SKM-1 treated with dmso at 0.1 percent for 144 hours (cell line): ENCODE measurements at regions not wholly inside any gene's neighbourhood (a gene's known extent, or its start where the extent isn't known, plus 50 kb on each side); places are given as distances from the start of the nearest gene placed in this dataset.
"Not testable (repeated sequence)": the region's sequence is repeated elsewhere in the genome, so short reads cannot be mapped to it uniquely, and the experiment has no call there.

Experiments
- DNase-seq: peaks from one replicate; lab custom pipeline; 2025; ENCODE audit not compliant: unreplicated experiment; lab: John Stamatoyannopoulos, UW

DNA sequence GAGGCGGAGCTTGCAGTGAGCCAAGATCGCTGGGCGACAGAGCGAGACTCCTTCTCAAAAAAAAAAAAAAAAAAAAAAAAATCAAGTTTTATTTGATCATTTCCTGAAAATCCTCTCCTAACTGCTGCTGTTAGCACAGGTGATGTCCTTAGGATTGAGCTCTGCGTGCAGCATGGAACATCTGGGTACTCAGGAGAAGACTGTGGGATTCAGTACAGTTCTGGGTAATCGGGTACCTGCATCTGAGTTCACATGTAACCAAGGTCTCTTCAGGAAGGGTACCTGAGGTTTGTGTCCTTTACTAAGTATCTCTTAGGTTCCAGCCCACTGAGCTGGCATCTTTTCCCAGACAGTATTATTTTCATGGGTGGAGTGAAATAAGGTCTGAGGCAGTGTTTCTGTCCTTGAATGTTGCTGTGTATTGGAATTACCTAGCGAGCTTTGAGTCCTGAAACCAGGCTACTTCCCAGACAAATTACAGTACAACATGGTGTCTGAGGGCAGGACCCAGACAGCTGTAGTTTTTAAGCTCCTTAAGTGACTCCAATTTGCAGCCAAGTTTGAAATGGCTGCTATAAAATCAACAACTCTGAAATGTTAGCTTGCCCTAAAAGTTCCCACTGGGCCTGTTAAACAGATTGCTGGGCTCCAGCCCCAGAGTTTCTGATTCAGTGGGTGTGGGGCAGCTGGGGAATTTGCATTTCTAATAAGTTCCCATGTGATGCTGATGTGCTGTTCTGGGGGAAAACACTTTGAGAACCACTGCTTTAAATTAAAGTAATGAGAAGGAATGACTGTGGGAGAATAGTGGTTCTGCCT, 120.5 kb downstream of the PMAIP1 start:
- no peak for DNase-seq

- no peak for DNase-seq
These were observed 119.7 kb downstream of the PMAIP1 start for GRCh38 chr18:60019463-60019840.

GRCh38 chr18:60018618-60019462, 119.0 kb downstream of the PMAIP1 start:
- DNase-seq = no peak

DNA sequence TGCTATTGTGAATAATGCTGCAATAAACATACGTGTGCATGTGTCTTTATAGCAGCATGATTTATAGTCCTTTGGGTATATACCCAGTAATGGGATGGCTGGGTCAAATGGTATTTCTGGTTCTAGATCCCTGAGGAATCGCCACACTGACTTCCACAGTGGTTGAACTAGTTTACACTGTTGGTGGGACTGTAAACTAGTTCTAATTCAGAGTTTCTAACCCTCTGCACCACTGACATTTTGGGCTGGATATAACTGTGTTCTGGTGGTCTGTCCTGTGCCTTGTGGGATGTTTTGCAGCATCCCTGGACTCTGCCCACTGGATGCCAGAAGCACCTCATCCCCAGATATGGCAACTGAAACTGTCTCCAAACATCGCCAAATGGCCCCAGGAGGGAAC, 118.3 kb downstream of the PMAIP1 start:
- not testable (repeated sequence) for DNase-seq

- no peak for DNase-seq
These were observed 117.6 kb downstream of the PMAIP1 start for GRCh38 chr18:60017371-60017770.

GRCh38 chr18:60015826-60016225, 116.0 kb downstream of the PMAIP1 start:
- DNase-seq = not testable (repeated sequence)

DNA sequence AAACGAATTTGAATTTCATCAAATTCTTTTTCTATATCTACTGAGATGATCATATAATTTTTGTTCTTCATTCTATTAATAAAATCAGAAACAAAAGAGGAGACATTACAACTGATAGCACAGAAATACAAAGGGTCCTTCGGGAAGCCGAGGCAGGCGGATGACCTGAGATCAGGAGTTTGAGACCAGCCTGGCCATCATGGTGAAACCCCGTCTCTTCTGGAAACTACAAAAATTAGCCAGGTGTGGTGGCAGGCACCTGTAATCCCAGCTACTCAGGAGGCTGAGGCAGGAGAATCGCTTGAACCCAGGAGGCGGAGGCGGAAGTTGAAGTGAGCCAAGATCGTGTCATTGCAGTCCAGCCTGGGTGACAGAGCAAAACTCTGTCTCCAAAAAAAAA, 113.4 kb downstream of the PMAIP1 start:
- not testable (repeated sequence) for DNase-seq

DNA sequence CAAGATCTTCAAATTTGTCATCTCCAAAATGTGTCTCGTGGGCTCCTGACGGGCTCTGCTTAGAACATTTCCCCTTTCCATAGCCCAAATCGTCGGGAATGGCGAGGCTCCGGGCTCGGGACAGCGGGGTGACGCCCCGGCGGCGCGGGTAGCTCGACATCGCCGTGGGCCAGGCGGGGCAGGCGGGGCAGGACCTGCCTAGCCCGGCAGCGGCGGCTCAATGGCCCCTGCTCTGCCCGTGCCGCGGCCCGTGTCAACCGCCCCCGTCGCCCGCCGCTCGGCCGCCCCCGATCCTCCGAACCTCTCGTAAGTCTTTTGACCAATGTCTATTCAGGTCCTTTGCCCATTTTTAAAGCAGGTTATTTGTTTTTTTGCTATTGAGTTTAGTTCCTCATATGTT, 111.2 kb downstream of the PMAIP1 start:
- DNase-seq = no peak

DNA sequence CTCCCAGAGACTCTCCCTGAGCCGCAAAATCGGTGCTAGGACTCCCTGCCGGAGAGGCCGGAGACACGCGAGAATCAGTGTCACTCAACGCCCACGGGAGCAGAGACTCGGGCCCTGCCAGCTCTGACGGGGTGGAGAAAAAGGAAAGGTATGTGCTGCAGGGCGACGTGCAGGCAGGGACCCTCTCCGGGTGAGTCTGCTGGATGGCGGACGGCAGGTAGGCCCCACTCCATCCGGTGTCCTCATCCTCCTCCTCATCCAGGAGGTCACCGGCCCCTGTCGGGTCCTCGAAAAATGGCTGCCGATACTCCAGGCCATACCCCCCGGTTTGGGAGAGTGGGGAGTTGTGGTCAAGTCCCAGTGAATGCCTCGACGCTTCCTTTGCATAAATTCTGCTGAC, 110.7 kb downstream of the PMAIP1 start:
- no peak for DNase-seq

DNA sequence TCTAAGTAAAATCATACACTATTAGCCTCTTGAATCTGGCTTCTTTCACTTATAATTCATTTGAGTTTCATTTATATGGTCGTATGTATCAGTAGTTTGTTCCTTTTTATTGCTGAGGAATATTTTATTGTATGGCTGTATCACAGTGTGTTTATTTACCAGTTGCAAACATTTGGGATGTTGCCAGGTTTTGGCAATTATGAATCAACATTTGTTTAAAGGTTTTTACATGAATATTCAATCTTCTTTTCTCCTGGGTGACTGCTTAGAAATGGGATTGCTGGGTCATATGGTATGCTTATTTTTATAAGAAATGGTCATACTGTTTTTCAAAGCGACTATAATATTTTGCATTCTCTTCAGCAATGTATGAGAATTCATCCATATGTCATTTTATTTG, 107.9 kb downstream of the PMAIP1 start:
- DNase-seq = no peak

DNA sequence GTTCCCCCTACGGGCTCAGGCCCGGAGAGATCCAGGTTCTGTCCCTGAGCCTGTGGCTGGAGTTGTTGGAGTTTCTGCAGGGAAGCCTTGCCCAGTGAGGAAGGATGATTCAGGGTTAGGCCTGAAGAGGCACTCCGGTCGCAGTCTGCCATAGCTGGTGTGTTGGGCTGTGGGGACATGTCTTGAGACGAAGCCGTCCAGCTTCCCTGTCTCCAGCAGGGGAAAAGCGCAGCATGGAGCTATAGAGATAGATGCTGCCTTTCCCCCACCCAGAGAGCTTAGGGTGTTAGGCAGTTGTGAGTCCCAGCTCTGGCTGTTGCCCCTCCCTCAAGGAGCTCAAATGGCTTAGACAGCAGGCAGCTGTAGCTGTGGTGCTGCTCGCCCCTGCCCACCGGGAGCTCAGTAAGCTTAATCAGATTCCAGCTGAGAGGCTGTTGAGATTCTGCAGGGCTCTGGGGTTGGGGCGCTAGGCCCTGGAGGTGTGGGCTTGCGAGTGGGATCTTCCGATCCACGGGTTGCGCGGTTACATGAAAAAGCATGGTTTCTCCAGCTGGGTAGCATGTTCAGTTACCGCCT, 103.9 kb downstream of the PMAIP1 start:
- DNase-seq = no peak

- DNase-seq = peak; percentile 17
These were observed 96.7 kb downstream of the PMAIP1 start for GRCh38 chr18:59996370-59996966.

DNA sequence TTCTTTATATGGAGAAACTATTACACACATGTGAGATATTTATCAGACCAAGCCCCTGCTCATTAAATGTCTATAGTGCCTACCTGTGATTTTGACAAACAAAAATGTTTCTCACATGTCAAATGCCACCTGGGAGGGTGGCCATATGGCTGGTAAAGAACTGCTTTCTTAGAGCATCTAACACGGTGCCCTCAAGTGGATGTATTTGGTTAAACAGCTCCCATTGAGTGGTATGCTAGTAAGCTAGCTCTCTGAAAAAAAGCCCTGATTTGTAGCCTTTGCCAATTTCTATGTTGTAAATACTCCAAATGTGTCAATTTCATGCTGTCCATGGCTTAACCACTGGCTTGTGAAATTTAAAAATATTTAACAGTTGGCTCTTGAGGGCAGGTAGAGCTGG, 94.6 kb downstream of the PMAIP1 start:
- no peak for DNase-seq

DNA sequence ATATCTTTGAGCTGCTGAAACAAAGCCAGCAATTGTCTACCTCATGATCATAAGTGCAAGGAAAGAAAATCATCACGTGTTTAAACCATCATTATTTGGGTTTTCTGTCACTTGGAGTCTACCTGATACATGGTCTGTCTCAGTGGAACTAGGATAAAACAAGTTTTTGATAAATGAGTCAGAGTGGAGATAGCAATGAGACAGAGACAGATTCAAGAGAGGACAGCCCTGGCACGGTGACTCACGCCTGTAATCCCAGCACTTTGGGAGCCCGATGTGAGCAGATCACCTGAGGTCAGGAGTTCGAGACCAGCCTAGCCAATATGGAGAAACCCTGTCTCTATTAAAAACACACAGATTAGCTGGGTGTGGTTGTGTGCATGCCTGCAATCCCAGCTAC, 93.8 kb downstream of the PMAIP1 start:
- DNase-seq = no peak

DNA sequence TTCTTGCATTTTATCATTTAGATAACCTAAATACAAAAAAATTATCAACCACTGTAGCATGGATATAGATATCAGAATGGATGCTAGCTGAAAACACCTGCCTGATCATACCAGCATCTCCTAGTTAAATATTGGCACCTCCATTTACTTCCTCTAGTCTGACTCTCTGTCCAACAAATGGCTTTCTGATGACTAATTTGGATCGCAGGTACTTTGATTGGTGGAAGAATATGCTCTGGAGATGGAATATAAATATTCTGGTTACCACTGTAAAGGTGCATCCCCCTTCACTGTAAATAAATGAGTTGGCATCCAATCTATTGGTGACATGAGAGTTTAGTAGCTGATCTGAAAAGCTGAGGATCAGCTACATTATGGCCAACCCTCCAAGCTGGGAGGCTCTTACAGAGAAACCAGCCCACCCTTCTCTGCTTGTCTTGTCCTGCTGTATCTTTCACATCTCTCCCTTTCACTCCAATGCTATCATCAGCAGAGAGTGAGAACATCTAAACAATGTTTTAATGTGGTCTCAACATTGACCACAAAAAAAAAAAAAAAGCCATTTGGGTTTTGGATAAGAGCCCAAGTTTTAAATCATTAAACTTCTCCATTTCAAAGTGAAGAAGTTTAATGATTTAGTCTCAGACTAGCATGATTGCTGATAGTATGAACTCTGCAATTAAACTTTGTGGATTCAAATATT, 90.5 kb downstream of the PMAIP1 start:
- no peak for DNase-seq

DNA sequence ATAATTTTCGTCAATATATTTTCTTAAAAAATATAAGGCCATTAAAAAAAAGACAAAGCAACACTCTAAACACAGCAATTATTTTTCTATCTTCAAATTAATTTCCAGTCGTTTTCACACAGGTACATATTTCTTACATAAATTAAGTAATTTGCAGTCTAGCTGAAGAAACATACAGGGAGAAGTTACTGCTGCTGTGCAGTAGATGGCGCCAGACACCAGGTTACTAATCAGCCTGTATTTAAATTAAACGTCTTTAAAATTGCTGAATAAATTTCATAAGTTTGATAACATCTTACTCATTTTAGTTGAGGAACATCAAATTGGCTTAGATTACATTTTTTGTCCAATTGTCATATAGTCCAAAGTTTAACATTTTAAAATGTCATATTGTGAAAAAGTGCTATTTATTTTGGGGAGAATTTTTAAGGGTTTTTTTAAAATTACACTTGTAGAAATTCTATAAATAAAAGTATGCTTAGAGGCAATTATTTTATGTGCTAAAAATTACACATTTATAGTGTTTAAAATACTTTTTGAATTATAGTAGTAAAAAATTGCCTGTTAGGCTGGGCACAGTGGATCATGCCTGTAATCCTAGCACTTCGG, 88.4 kb downstream of the PMAIP1 start:
- DNase-seq = peak; percentile 41

- DNase-seq = no peak
These were observed 87.3 kb downstream of the PMAIP1 start for GRCh38 chr18:59987102-59987501.

- DNase-seq = no peak
These were observed 86.3 kb downstream of the PMAIP1 start for GRCh38 chr18:59986139-59986538.

DNA sequence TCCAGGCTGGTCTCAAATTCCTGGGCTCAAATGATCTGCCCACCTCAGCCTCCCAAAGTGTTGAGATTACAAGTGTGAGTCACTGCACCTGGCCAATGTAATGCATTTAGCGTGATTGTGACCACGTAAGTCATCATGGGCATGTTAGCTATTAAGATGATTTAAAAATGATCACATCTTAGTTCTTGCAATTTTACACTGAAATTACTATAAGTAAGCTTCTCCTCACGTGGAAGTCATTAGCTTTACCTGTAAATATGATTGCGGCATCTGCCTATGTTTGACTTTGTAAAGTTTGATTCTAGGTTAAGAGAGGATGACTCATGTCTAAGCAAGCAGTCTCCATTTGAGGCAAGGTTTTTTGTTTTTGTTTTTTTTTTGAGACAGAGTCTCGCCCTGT, 85.5 kb downstream of the PMAIP1 start:
- DNase-seq = no peak

DNA sequence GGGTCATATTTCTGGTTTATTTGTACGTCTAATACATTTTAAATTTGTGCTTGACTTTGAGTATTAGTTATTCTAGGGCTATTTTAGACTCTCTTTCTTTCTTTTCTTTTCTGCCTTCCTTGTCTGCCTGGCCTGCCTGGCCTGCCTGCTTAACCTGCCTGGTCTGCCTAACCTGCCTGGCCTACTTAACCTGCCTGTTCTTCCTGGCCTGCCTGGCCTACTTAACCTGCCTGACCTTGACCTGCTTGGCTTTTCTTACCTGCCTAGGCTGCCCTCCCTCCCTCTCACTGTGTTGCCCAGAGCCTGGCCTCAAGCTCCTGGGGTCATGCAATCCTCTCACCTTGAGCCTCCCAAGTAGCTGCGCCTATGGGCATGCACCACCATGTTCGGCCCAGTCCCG, 83.7 kb downstream of the PMAIP1 start:
- no peak for DNase-seq
